Posterior vena cava (tissue), 2 donors: ENCODE measurements at regions not wholly inside any gene's neighbourhood (a gene's known extent, or its start where the extent isn't known, plus 50 kb on each side); places are given as distances from the start of the nearest gene placed in this dataset.

Experiments used
- DNase-seq: peaks from one replicate; pipeline ENCODE4 v3.0.0-alpha.2; 2020; ENCODE audit warnings: low spot score
- intact Hi-C, 2 donors: fragments of 100-400 bp; cut with DNase I; formaldehyde crosslinking; loops; one replicate each; pipeline versions ENCODE4 v1.14.1 to v1.14.2; 2022 to 2023
- donor health status: DM: yes; HTN: yes; CAD: no.
- donor health status: DM: yes; HTN: yes; CAD: no.

GRCh38 chr4:43241104-43241503 is 348.6 kb downstream of the GRXCR1 start:
- no peak for DNase-seq
- intact Hi-C loops = no loop called here

- no peak for DNase-seq
Measured at GRCh38 chr4:43242606-43243005, 350.1 kb downstream of the GRXCR1 start.

GRCh38 chr4:43243433-43244116 is 351.1 kb downstream of the GRXCR1 start:
- DNase-seq = no peak
- intact Hi-C loops = no loop called here

More at GRCh38 chr4:43242606-43243005, 350.1 kb downstream of the GRXCR1 start:
- intact Hi-C loops = no loop called here

GRCh38 chr4:43244688-43245382 is 352.3 kb downstream of the GRXCR1 start:
- intact Hi-C loops = no loop called here
- no peak for DNase-seq

- no peak for DNase-seq
- intact Hi-C loops = no loop called here
Measured at GRCh38 chr4:43251841-43252240, 359.3 kb downstream of the GRXCR1 start.

- DNase-seq = no peak
- intact Hi-C loops = no loop called here
Measured at GRCh38 chr4:43253541-43253940, 361.0 kb downstream of the GRXCR1 start.

GRCh38 chr4:43264730-43265129 is 372.2 kb downstream of the GRXCR1 start:
- intact Hi-C loops = no loop called here
- DNase-seq = no peak

- DNase-seq = no peak
- intact Hi-C loops = no loop called here
Measured at GRCh38 chr4:43271946-43272345, 379.4 kb downstream of the GRXCR1 start.

- intact Hi-C loops = no loop called here
- DNase-seq = no peak
Measured at GRCh38 chr4:43274376-43274775, 381.9 kb downstream of the GRXCR1 start.

GRCh38 chr4:43275779-43276178 is 383.3 kb downstream of the GRXCR1 start:
- DNase-seq = no peak
- intact Hi-C loops = no loop called here

GRCh38 chr4:43276321-43276720 is 383.8 kb downstream of the GRXCR1 start:
- DNase-seq = no peak
- intact Hi-C loops = no loop called here

GRCh38 chr4:43277003-43277402 is 384.5 kb downstream of the GRXCR1 start:
- no peak for DNase-seq
- intact Hi-C loops = no loop called here

GRCh38 chr4:43282534-43282933 is 390.0 kb downstream of the GRXCR1 start:
- intact Hi-C loops = no loop called here
- DNase-seq = no peak

- intact Hi-C loops = no loop called here
- DNase-seq = no peak
Measured at GRCh38 chr4:43286137-43286536, 393.6 kb downstream of the GRXCR1 start.

GRCh38 chr4:43296946-43297528 is 404.5 kb downstream of the GRXCR1 start:
- intact Hi-C loops = no loop called here
- no peak for DNase-seq

- intact Hi-C loops = no loop called here
- no peak for DNase-seq
Measured at GRCh38 chr4:43316813-43317212, 424.3 kb downstream of the GRXCR1 start.

GRCh38 chr4:43325220-43325967 is 432.9 kb downstream of the GRXCR1 start:
- no peak for DNase-seq

GRCh38 chr4:43330288-43330687 is 437.8 kb downstream of the GRXCR1 start:
- intact Hi-C loops = no loop called here
- DNase-seq = no peak

More at GRCh38 chr4:43325220-43325967, 432.9 kb downstream of the GRXCR1 start:
- intact Hi-C loops = no loop called here

GRCh38 chr4:43331226-43332051 is 438.9 kb downstream of the GRXCR1 start:
- DNase-seq = no peak
- intact Hi-C loops = no loop called here
